Astrocyte of the spinal cord (primary cell): ENCODE measurements at regions not wholly inside any gene's neighbourhood (a gene's known extent, or its start where the extent isn't known, plus 50 kb on each side); places are given as distances from the start of the nearest gene placed in this dataset.

Experiments
- DNase-seq: peaks from one replicate; pipeline ENCODE4 v3.0.0; 2011; ENCODE audit warnings: low read depth, low spot score
- H3K4me3 ChIP-seq: 2 replicates; pipeline ENCODE4 v1.5.1; 2011; ENCODE audit warnings: low read depth, mild to moderate bottlenecking, low read length, moderate library complexity
- in situ Hi-C: cut with HindIII; loops from 2 replicates; pipeline ENCODE4 v1.10.0; 2017; ENCODE audit warnings: low sequenced_read_pairs
- TF ChIP-seq, protein P1 (sequence below): IDR thresholded peaks from 2 replicates; pipeline ENCODE4 v1.5.1; 2012; ENCODE audit warnings: low read depth, mild to moderate bottlenecking, low read length, inconsistent platforms

DNA sequence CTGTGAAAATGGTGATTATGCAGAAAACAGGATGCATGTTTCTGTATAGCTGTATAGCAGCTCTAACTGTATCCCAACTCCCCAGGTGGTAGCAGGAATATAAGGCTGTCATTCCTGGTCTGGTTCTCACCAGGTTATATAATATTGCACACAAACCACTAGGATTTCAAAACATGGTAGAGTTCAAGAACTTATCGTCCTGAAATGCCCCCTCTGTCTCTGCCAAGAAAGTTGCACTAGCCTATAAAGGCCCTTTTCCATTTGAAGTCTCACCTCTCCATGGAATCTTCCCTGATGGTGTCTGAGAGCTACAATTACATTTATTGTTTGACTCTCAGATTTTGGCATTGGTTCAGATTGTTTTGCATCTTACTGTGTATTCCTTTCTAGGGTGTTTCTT is 184.9 kb upstream of the FAM78B start:
- no peak overlapping the region for H3K4me3 ChIP-seq
- no peak for DNase-seq
- TF ChIP-seq, protein P1, sequence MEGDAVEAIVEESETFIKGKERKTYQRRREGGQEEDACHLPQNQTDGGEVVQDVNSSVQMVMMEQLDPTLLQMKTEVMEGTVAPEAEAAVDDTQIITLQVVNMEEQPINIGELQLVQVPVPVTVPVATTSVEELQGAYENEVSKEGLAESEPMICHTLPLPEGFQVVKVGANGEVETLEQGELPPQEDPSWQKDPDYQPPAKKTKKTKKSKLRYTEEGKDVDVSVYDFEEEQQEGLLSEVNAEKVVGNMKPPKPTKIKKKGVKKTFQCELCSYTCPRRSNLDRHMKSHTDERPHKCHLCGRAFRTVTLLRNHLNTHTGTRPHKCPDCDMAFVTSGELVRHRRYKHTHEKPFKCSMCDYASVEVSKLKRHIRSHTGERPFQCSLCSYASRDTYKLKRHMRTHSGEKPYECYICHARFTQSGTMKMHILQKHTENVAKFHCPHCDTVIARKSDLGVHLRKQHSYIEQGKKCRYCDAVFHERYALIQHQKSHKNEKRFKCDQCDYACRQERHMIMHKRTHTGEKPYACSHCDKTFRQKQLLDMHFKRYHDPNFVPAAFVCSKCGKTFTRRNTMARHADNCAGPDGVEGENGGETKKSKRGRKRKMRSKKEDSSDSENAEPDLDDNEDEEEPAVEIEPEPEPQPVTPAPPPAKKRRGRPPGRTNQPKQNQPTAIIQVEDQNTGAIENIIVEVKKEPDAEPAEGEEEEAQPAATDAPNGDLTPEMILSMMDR, result no peak
- in situ Hi-C loops, result no loop called here

DNA sequence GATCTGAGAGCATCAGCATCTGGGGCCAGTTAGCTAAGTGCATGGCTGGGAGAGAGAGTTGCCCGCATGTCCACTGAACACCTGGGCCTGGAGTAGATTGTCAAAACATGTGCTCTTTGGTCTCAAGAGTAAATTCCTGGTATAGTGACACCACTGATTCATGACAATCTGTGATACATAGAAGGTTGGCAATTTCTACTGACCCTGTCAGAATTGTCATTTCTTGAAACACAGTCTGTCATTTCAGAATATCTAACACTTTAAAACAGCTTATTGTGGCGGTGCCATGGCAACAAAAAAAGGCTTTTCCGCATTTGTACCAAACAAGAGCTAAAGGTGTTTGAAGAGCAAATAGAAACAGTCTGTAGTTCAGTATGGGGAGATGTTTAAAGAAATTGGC is 186.4 kb upstream of the FAM78B start:
- H3K4me3 ChIP-seq, result no peak overlapping the region
- in situ Hi-C loops, result no loop called here
- DNase-seq, result no peak
- TF ChIP-seq, protein P1, result no peak

DNA sequence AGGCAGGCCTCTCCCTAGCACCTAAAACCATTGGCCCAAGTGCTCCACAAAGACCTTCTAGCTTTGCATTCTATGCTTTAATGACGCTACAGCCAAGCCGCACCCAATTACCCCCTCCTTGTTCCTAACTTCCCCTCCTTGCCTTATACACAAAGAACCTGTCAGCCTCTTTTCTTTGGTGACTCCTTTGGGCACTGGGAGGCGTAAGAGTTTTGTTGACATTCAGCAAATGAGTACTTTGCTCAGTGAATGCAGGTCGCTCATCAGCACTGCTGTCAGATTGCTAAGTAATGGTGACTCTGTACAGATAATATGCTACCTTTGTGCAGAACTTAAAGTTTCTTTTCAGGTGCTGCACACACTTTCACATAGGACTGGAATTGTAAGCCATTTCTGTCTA is 187.6 kb upstream of the FAM78B start:
- in situ Hi-C loops, result no loop called here
- DNase-seq, result no peak
- no peak overlapping the region for H3K4me3 ChIP-seq
- TF ChIP-seq, protein P1, result no peak

DNA sequence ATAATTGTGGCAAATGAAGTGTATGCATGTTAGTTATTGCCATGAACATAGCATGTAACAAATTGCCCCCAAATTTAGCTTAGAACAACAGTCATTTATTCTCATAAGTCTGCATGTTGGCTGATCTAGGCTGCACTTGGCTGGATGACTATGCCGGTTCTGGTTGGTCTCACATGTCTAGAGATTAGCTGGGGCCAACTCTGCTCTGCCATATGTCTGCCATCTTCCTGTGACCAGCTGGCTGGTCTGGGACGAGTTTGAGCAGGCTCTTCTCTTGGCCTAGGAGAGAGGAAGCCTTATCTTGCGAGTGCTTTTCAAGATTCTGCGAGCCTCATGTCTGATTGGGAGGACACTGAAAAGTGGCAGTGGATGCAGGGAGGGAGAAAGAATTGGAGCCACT is 198.3 kb upstream of the FAM78B start:
- TF ChIP-seq, protein P1, result no peak
- H3K4me3 ChIP-seq, result no peak overlapping the region
- in situ Hi-C loops, result no loop called here
- no peak for DNase-seq

DNA sequence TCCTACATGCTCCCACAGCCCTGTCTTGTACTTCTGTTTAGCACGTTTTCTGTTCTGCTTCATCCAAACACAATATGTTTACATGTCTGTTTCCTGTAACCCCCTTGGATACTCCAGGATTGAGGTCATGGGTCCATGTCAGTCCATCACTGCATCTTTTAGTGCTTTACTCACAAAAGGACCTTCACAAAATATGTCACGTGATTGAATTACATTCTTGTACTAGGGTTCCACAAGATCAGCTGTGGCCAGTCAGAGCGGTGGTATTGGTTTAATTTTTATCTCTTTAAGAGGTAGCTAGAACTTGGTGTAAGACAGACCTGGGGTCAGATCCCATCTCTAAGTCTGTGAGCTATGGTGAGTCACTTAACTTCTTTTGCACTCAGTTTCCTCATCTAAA is 201.2 kb upstream of the FAM78B start:
- TF ChIP-seq, protein P1, result no peak
- in situ Hi-C loops, result no loop called here

DNA sequence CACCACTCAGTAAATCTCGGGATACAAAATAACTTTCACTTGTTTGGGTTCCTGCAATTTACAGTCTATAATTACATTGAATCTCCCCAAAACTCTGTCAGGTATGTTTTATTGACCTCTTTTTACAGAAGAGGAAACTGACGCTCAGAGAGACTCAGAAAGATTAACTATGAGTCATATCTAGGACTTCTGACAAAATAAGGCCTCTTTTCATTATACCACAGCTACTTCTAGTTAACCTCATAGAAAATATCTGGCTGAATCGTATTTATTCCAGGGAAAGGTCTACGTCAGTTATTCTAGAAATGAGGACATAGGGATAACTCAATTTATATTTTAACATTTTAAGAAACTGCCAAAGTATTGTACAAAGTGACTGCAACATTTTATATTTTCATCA is 211.1 kb upstream of the FAM78B start:
- TF ChIP-seq, protein P1, result no peak
- in situ Hi-C loops, result no loop called here
- DNase-seq, result no peak
- no peak overlapping the region for H3K4me3 ChIP-seq

More for the DNA sequence above, 201.2 kb upstream of the FAM78B start:
- H3K4me3 ChIP-seq, result no peak overlapping the region
- DNase-seq, result no peak

DNA sequence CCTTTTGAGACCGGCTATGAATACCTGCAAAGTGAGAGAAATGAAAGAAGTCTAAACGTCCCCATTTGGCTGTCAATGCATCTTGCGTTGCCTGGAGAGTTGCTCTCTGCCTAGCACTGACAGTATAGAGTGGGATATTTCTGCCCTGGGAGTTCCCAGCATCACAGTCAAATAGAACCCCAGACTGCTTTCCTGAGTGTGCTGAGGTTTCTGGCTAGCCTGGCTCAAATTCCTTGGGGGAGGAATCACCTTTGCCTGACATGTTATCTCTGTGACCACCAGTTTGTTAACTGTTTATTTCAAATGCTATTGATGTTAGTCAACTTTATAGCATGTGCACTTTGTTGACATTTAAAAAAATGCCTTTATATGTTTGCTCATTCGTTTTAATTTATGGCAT is 212.0 kb upstream of the FAM78B start:
- in situ Hi-C loops, result no loop called here
- H3K4me3 ChIP-seq, result no peak overlapping the region
- no peak for DNase-seq
- TF ChIP-seq, protein P1, result no peak
